Ishikawa (cell line): ENCODE measurements at regions not wholly inside any gene's neighbourhood (a gene's known extent, or its start where the extent isn't known, plus 50 kb on each side); places are given as distances from the start of the nearest gene placed in this dataset.

ENCODE experiments used
- CEBPB ChIP-seq: IDR thresholded peaks from 2 replicates; pipeline ENCODE4 v1.6.1; 2012
- CREB1 ChIP-seq: IDR thresholded peaks from 2 replicates; pipeline ENCODE4 v1.6.1; 2012; ENCODE audit warnings: low read depth
- EGR1 ChIP-seq: IDR thresholded peaks from 2 replicates; pipeline ENCODE4 v1.6.1; 2012
- EP300 ChIP-seq: IDR thresholded peaks from 2 replicates; pipeline ENCODE4 v1.6.1; 2012; ENCODE audit warnings: borderline replicate concordance
- FOXM1 ChIP-seq: IDR thresholded peaks from 2 replicates; pipeline ENCODE4 v1.6.1; 2012; ENCODE audit warnings: low read depth, borderline replicate concordance
- NFIC ChIP-seq: IDR thresholded peaks from 2 replicates; pipeline ENCODE4 v1.6.1; 2012
- RAD21 ChIP-seq: IDR thresholded peaks from 2 replicates; pipeline ENCODE4 v1.6.1; 2012; ENCODE audit warnings: low read depth
- TAF1 ChIP-seq: IDR thresholded peaks from 2 replicates; pipeline ENCODE4 v1.6.1; 2012; ENCODE audit warnings: low read depth, mild to moderate bottlenecking
- TCF12 ChIP-seq: IDR thresholded peaks from 2 replicates; pipeline ENCODE4 v1.6.1; 2012; ENCODE audit warnings: low read depth
- TEAD4 ChIP-seq: IDR thresholded peaks from 2 replicates; pipeline ENCODE4 v1.6.1; 2012
- YY1 ChIP-seq: IDR thresholded peaks from 2 replicates; pipeline ENCODE4 v1.6.1; 2012; ENCODE audit warnings: low read depth
- ZBTB7A ChIP-seq: IDR thresholded peaks from 2 replicates; pipeline ENCODE4 v1.6.1; 2012; ENCODE audit warnings: low read depth
- TF ChIP-seq, protein P1 (sequence below): IDR thresholded peaks from 2 replicates; pipeline ENCODE4 v1.6.1; 2012
- TF ChIP-seq, protein P2 (sequence below): IDR thresholded peaks from 2 replicates; pipeline ENCODE4 v1.6.1; 2012
- TF ChIP-seq, protein P3 (sequence below): IDR thresholded peaks from 2 replicates; pipeline ENCODE4 v1.6.1; 2012; ENCODE audit warnings: low read depth, mild to moderate bottlenecking

DNA sequence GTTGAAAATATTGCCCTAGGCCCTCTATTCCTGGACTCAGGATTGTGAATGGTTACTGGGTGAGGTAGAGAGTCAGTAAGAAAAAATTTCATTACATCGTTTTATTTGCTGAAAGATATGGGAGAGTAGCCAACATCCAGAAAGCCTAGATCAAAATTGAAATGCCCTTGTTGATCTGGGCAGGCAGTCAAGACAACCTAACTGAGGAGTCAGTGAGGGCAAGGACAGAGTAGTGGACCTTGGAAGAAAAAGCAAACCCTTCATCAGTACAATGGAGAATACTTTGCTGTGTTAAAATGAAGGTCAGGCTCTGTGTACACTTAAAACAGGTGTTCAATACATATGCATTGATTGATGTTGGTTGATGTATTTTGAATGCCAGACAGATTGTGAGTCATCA, 576.7 kb downstream of the OLFM4 start:
- TF ChIP-seq NFIC (no peak), YY1 (no peak), FOXM1 (no peak)
- TF ChIP-seq, protein P1, sequence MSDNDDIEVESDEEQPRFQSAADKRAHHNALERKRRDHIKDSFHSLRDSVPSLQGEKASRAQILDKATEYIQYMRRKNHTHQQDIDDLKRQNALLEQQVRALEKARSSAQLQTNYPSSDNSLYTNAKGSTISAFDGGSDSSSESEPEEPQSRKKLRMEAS, result no peak

DNA sequence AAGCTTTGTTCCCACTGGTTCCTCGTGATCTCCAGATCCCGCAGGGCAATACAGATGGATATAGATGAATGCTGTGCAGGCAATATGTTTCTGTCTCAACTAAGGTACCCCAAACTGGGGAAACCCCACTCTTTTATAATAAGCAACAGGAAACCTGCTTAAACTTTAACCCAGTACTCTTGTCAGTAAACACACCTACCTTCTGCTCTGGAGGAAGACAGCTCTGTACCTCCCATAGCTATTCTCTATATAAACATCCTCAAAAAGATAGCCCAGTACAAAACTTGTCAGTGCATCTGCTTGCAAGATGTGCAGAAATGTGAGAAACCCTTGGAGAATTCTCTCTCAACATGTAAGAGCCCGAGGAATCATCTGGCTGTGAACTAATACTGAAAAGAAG, 583.6 kb downstream of the OLFM4 start:
- TF ChIP-seq RAD21, result no peak
- TF ChIP-seq YY1, result no peak
- TF ChIP-seq FOXM1, result no peak
- no peak for TF ChIP-seq EP300
- no peak for TF ChIP-seq TAF1
- TF ChIP-seq, protein P2, sequence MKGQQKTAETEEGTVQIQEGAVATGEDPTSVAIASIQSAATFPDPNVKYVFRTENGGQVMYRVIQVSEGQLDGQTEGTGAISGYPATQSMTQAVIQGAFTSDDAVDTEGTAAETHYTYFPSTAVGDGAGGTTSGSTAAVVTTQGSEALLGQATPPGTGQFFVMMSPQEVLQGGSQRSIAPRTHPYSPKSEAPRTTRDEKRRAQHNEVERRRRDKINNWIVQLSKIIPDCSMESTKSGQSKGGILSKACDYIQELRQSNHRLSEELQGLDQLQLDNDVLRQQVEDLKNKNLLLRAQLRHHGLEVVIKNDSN, result no peak
- no peak for TF ChIP-seq NFIC
- no peak for TF ChIP-seq TEAD4
- TF ChIP-seq CREB1, result no peak
- no peak for TF ChIP-seq TCF12
- TF ChIP-seq, protein P1, result no peak

DNA sequence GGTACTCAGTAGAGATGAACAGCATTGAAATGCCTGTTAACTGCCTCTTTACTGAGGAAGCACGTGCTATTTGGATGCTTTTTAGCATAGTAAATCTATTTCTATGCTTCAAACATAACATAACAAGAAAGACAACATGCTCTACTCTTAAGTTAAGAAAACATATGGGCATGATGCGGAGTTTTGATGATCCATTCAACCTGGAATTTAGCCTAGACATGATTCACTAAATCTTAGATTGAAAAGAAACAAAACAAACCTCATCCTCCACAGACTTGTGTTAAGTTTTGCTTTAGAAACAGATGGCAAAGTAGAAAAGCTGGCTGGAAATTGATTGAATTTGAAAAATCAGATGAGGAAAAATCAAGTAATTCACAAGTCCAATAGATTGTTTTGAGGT, 593.8 kb downstream of the OLFM4 start:
- TF ChIP-seq RAD21 (no peak), EP300 (no peak), TAF1 (no peak), TEAD4 (no peak), EGR1 (no peak), CREB1 (no peak), YY1 (no peak), CEBPB (no peak), FOXM1 (no peak), TCF12 (no peak)
- TF ChIP-seq, protein P2, result no peak
- TF ChIP-seq, protein P1, result no peak
- TF ChIP-seq, protein P3, sequence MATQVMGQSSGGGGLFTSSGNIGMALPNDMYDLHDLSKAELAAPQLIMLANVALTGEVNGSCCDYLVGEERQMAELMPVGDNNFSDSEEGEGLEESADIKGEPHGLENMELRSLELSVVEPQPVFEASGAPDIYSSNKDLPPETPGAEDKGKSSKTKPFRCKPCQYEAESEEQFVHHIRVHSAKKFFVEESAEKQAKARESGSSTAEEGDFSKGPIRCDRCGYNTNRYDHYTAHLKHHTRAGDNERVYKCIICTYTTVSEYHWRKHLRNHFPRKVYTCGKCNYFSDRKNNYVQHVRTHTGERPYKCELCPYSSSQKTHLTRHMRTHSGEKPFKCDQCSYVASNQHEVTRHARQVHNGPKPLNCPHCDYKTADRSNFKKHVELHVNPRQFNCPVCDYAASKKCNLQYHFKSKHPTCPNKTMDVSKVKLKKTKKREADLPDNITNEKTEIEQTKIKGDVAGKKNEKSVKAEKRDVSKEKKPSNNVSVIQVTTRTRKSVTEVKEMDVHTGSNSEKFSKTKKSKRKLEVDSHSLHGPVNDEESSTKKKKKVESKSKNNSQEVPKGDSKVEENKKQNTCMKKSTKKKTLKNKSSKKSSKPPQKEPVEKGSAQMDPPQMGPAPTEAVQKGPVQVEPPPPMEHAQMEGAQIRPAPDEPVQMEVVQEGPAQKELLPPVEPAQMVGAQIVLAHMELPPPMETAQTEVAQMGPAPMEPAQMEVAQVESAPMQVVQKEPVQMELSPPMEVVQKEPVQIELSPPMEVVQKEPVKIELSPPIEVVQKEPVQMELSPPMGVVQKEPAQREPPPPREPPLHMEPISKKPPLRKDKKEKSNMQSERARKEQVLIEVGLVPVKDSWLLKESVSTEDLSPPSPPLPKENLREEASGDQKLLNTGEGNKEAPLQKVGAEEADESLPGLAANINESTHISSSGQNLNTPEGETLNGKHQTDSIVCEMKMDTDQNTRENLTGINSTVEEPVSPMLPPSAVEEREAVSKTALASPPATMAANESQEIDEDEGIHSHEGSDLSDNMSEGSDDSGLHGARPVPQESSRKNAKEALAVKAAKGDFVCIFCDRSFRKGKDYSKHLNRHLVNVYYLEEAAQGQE, result no peak

DNA sequence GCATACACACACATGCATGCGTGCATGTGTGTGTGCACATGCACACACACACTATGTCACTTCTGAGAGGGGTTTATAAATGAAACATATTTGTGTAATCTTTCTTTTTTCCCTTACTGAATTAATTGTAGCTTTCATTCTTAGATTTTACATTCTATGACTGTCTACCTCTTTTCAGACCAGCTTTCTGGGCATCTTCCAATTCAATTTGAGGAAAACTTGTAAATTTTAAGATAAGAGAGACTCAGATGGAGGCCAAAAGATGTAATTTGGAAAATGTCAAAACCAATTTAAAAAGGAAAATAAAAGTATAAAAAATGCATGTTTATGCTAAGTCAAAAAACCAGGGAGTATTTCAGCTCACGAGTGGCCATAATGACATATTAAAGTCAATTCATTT, 594.5 kb downstream of the OLFM4 start:
- TF ChIP-seq TAF1 (no peak), FOXM1 (no peak), CREB1 (no peak)

DNA sequence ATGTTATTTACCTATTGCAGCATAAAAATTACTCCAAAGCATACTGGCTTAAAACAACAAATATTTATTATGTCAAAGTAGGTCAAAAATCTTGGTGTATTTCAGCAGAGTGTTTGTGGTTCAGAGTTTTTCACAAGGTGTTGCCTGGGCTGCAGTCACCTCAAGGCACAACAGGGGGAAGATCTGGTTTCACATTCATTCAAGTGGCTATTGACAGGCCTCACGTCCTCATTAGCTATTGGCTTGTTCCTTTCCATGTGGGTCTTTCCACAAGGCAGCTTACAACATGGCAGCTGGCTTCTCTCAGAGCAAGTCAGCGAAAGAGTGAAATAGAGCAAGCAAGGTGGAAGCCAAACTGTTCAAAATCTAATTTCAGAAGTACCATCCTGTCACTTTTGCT, 602.9 kb downstream of the OLFM4 start:
- TF ChIP-seq, protein P2, result no peak
- no peak for TF ChIP-seq CEBPB
- TF ChIP-seq NFIC, result no peak
- no peak for TF ChIP-seq TCF12
- no peak for TF ChIP-seq EGR1
- no peak for TF ChIP-seq CREB1
- TF ChIP-seq ZBTB7A, result no peak
- TF ChIP-seq EP300, result no peak
- no peak for TF ChIP-seq TAF1
- no peak for TF ChIP-seq FOXM1

DNA sequence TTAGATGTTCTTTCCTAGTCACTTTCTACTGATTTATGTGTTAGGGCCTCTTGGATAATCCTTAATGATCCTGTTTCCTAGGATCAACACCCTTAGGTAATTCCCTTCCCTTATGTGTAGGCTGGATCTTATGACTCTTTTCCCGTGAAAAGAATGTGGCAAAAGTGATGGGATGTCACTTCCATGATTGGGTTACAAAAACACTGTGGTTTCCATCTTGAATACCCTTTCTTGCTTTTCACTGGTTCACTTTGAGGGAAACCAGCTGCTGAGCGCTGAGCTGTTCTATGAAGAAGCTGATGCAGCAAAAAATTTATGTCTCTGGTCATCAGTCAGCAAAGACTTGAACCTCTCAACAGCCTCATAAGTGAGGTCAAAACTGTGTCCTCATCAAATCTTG, 609.4 kb downstream of the OLFM4 start:
- no peak for TF ChIP-seq EP300
- TF ChIP-seq TCF12, result no peak
- TF ChIP-seq CREB1, result no peak
- no peak for TF ChIP-seq TAF1
- TF ChIP-seq EGR1, result no peak
- no peak for TF ChIP-seq CEBPB
- no peak for TF ChIP-seq TEAD4
- no peak for TF ChIP-seq ZBTB7A
- TF ChIP-seq, protein P2, result no peak
- TF ChIP-seq, protein P3, result no peak
- TF ChIP-seq, protein P1, result no peak
- TF ChIP-seq YY1, result no peak
- no peak for TF ChIP-seq RAD21
- no peak for TF ChIP-seq NFIC
- TF ChIP-seq FOXM1, result no peak
